ENCODE measurements at regions not wholly inside any gene's neighbourhood (a gene's known extent, or its start where the extent isn't known, plus 50 kb on each side); places are given as distances from the start of the nearest gene placed in this dataset.

- DNase-seq (ENCODE audit: low spot score in 2 of 2), result no peak
- no peak overlapping the region for H3K4me3 ChIP-seq
- no peak for TF ChIP-seq CTCF (IDR thresholded peaks at IDR 0.05)
- intact Hi-C loops (cut with DNase I), result no loop called here
- no peak overlapping the region for H3K27ac ChIP-seq
- no peaks in the 10 kb centered on the region for H3K36me3 ChIP-seq
- H3K27me3 ChIP-seq, result no peaks in the 10 kb centered on the region
- H3K4me1 ChIP-seq, result no peaks in the 10 kb centered on the region
- no peaks in the 10 kb centered on the region for H3K9me3 ChIP-seq
Observed at GRCh38 chr2:160884056-160884455, 276.2 kb upstream of the TANK start.

- no peaks in the 10 kb centered on the region for H3K9me3 ChIP-seq
- DNase-seq (ENCODE audit: low spot score in 2 of 2), result no peak
- no peaks in the 10 kb centered on the region for H3K4me1 ChIP-seq
- TF ChIP-seq CTCF (IDR thresholded peaks at IDR 0.05), result no peak
- intact Hi-C loops (cut with DNase I), result no loop called here
- H3K36me3 ChIP-seq, result no peaks in the 10 kb centered on the region
- H3K27ac ChIP-seq, result no peak overlapping the region
- H3K27me3 ChIP-seq, result no peaks in the 10 kb centered on the region
- H3K4me3 ChIP-seq, result no peak overlapping the region
Observed at GRCh38 chr2:160889439-160890170, 270.6 kb upstream of the TANK start.

GRCh38 chr2:160890667-160891352, 269.4 kb upstream of the TANK start:
- no peaks in the 10 kb centered on the region for H3K27me3 ChIP-seq
- intact Hi-C loops (cut with DNase I), result no loop called here
- H3K4me3 ChIP-seq, result no peak overlapping the region
- TF ChIP-seq CTCF (IDR thresholded peaks at IDR 0.05), result no peak
- no peaks in the 10 kb centered on the region for H3K9me3 ChIP-seq
- H3K4me1 ChIP-seq, result no peaks in the 10 kb centered on the region
- no peak for DNase-seq (ENCODE audit: low spot score in 2 of 2)
- H3K36me3 ChIP-seq, result no peaks in the 10 kb centered on the region
- no peak overlapping the region for H3K27ac ChIP-seq

DNA sequence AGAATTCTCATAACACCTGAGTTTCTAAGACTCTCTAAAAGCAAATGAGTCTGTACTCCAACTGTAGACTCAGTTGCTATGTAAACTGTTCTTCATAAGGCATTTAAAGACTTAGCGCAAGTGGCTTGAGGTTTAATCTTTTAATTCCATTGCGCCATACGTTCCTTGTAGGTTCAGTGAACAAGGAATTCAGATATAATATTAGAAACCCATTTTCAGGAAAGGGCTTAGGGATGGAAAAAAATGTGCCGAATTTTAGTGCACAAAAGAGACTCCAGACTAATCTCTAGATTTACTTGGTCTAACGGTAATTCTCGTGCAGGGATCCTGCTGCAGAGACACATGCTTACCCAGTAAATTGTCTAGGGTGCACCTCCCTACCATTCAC, 268.9 kb upstream of the TANK start:
- no peaks in the 10 kb centered on the region for H3K9me3 ChIP-seq
- H3K4me1 ChIP-seq, result no peaks in the 10 kb centered on the region
- intact Hi-C loops (cut with DNase I), result no loop called here
- no peak for TF ChIP-seq CTCF (IDR thresholded peaks at IDR 0.05)
- H3K4me3 ChIP-seq, result no peak overlapping the region
- no peak overlapping the region for H3K27ac ChIP-seq
- H3K36me3 ChIP-seq, result no peaks in the 10 kb centered on the region
- H3K27me3 ChIP-seq, result no peaks in the 10 kb centered on the region
- DNase-seq (ENCODE audit: low spot score in 2 of 2), result no peak

DNA sequence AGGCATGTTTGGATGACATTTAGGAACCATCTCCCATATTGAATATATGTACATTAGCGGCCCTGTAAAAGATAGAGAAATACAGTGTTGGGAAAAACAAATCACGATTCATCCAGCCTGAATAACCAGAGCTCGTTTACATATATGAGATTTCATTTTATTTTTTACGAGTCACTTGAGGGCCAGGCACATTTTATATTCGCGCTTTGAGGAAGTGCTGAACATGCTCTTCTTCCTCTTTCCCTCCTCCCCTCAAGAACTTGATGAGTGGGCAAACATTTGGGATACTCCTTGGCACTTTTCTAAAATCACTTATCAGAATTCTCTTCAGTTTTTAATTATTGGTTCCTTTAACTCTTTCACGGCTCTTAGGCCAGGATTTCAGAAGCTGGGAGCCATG, 268.0 kb upstream of the TANK start:
- Histone ChIP-seq H3K4me3 (no peak overlapping the region), H3K27me3 (no peaks in the 10 kb centered on the region), H3K36me3 (no peaks in the 10 kb centered on the region), H3K9me3 (no peaks in the 10 kb centered on the region), H3K4me1 (no peaks in the 10 kb centered on the region), H3K27ac (no peak overlapping the region)
- no peak for TF ChIP-seq CTCF (IDR thresholded peaks at IDR 0.05)
- DNase-seq (ENCODE audit: low spot score in 2 of 2), result no peak
- intact Hi-C loops (cut with DNase I), result no loop called here

Data from ascending aorta (tissue), 2 donors.